GM23338 (cell line): ENCODE measurements at regions not wholly inside any gene's neighbourhood (a gene's known extent, or its start where the extent isn't known, plus 50 kb on each side); places are given as distances from the start of the nearest gene placed in this dataset.

ENCODE experiments used
- ATAC-seq: fragments of 200-7000 bp; cut with Tn5 transposase; 3 replicates; pipeline ENCODE4 v1.9.1; 2020
- DNase-seq: peaks from one replicate; pipeline ENCODE4 v3.0.0-alpha.2; 2015; ENCODE audit warnings: low spot score
- H2AFZ ChIP-seq: fragments of 200-600 bp; sonication (generic); 2 replicates; pipeline ENCODE4 v1.8.0; 2016; ENCODE audit warnings: antibody characterized with exemption, mild to moderate bottlenecking, moderate library complexity
- H3F3A ChIP-seq: fragments of 200-600 bp; sonication (generic); replicated peaks from 2 replicates; pipeline ENCODE4 v1.8.0; 2017; ENCODE audit warnings: antibody characterized with exemption, mixed run types, low read depth
- H3K27ac ChIP-seq: fragments of 200-600 bp; sonication (generic); 2 replicates; pipeline ENCODE4 v1.6.1; 2016; ENCODE audit warnings: low read depth
- H3K27me3 ChIP-seq: fragments of 200-600 bp; sonication (generic); 2 replicates; pipeline ENCODE4 v1.8.0; 2016; ENCODE audit warnings: mild to moderate bottlenecking, mixed run types, moderate library complexity; ENCODE audit not compliant: insufficient read depth
- H3K36me3 ChIP-seq: fragments of 200-600 bp; sonication (generic); 2 replicates; pipeline ENCODE4 v1.8.0; 2016; ENCODE audit warnings: mild to moderate bottlenecking; ENCODE audit not compliant: insufficient read depth
- H3K4me1 ChIP-seq: fragments of 200-600 bp; sonication (generic); 2 replicates; pipeline ENCODE4 v1.8.0; 2016; ENCODE audit warnings: mild to moderate bottlenecking, moderate library complexity; ENCODE audit not compliant: insufficient read depth
- H3K4me2 ChIP-seq: fragments of 200-600 bp; sonication (generic); 2 replicates; pipeline ENCODE4 v1.7.1; 2017; ENCODE audit warnings: mixed run types
- H3K4me3 ChIP-seq: fragments of 200-600 bp; sonication (generic); 2 replicates; pipeline ENCODE4 v1.6.1; 2016; ENCODE audit warnings: mixed run types
- H3K79me2 ChIP-seq: fragments of 200-600 bp; sonication (generic); replicated peaks from 2 replicates; pipeline ENCODE4 v1.8.0; 2017; ENCODE audit warnings: mild to moderate bottlenecking; ENCODE audit not compliant: insufficient read depth
- H3K9me2 ChIP-seq: fragments of 200-600 bp; sonication (generic); 2 replicates; pipeline ENCODE4 v1.8.0; 2017; ENCODE audit not compliant: insufficient read depth
- H4K20me1 ChIP-seq: fragments of 200-600 bp; sonication (generic); replicated peaks from 2 replicates; pipeline ENCODE4 v1.8.0; 2017; ENCODE audit warnings: mild to moderate bottlenecking; ENCODE audit not compliant: insufficient read depth
- H3K27ac Mint-ChIP-seq: 2 replicates; pipeline ENCODE4 v1.8.0; 2020; ENCODE audit warnings: inconsistent platforms, mild to moderate bottlenecking, moderate library complexity, mixed read lengths
- H3K27me3 Mint-ChIP-seq: 3 replicates; pipeline ENCODE4 v1.8.0; 2022; ENCODE audit warnings: low read depth, mild to moderate bottlenecking, moderate library complexity, mixed read lengths, inconsistent platforms; ENCODE audit not compliant: insufficient read depth, poor library complexity
- H3K36me3 Mint-ChIP-seq: 3 replicates; pipeline ENCODE4 v1.8.0; 2021; ENCODE audit warnings: low read depth, mild to moderate bottlenecking, inconsistent platforms, moderate library complexity, mixed read lengths
- H3K4me1 Mint-ChIP-seq: 3 replicates; pipeline ENCODE4 v1.8.0; 2020; ENCODE audit warnings: mild to moderate bottlenecking, inconsistent platforms, mixed read lengths
- H3K4me3 Mint-ChIP-seq: 3 replicates; pipeline ENCODE4 v1.8.0; 2021; ENCODE audit warnings: moderate library complexity, mild to moderate bottlenecking, inconsistent platforms, mixed read lengths
- H3K9me3 Mint-ChIP-seq: 3 replicates; pipeline ENCODE4 v1.8.0; 2020; ENCODE audit warnings: moderate library complexity, mild to moderate bottlenecking, inconsistent platforms, mixed read lengths
- CREB1 ChIP-seq: fragments of 250-450 bp; sonication (Bioruptor Pico); IDR thresholded peaks from 2 replicates; pipeline ENCODE4 v1.5.0; 2020; ENCODE audit warnings: low read depth, mild to moderate bottlenecking, moderate library complexity
- EZH2 ChIP-seq: fragments of 200-600 bp; sonication (generic); IDR thresholded peaks from one replicate; pipeline ENCODE4 v1.8.0; 2017; ENCODE audit warnings: antibody characterized with exemption, mild to moderate bottlenecking, low read depth; ENCODE audit not compliant: unreplicated experiment
- EZH2phosphoT487 ChIP-seq: fragments of 200-600 bp; sonication (generic); IDR thresholded peaks from one replicate; pipeline ENCODE4 v1.8.1; 2018; ENCODE audit warnings: antibody characterized with exemption; ENCODE audit not compliant: unreplicated experiment
- JUNB ChIP-seq: IDR thresholded peaks from one replicate; pipeline ENCODE4 v1.6.1; 2016; ENCODE audit warnings: antibody characterized with exemption; ENCODE audit not compliant: unreplicated experiment
- NANOG ChIP-seq: IDR thresholded peaks from 2 replicates; pipeline ENCODE4 v1.6.1; 2016; ENCODE audit warnings: antibody characterized with exemption, borderline replicate concordance
- POLR2AphosphoS5 ChIP-seq: IDR thresholded peaks from 2 replicates; pipeline ENCODE4 v1.6.1; 2016; ENCODE audit warnings: antibody characterized with exemption, low read depth
- STAT1 ChIP-seq: IDR thresholded peaks from one replicate; pipeline ENCODE4 v1.6.1; 2016; ENCODE audit warnings: antibody characterized with exemption; ENCODE audit not compliant: unreplicated experiment
- ZNF114 ChIP-seq: fragments of 250-450 bp; sonication (Bioruptor Pico); IDR thresholded peaks from 2 replicates; pipeline ENCODE4 v1.5.0; 2020; ENCODE audit warnings: mild to moderate bottlenecking, moderate library complexity
- ZNF331 ChIP-seq: fragments of 250-450 bp; sonication (Bioruptor Pico); IDR thresholded peaks from 2 replicates; pipeline ENCODE4 v1.5.0; 2020; ENCODE audit warnings: low read depth, mild to moderate bottlenecking, moderate library complexity
- TF ChIP-seq, protein P1 (sequence below), 2 experiments: fragments of 200-600 bp in 1 of 2; sonication (generic) in 1 of 2; conservative IDR thresholded peaks; 2 replicates each; pipeline versions ENCODE4 v1.5.1 to v1.6.1; 2016 to 2017; ENCODE audit warnings: antibody characterized with exemption in 2 of 2, low read depth in 2 of 2, mild to moderate bottlenecking in 2 of 2, moderate library complexity in 1 of 2
- TF ChIP-seq, protein P2 (sequence below): IDR thresholded peaks from 2 replicates; pipeline ENCODE4 v1.6.1; 2016; ENCODE audit warnings: antibody characterized with exemption
- TF ChIP-seq, protein P3 (sequence below): IDR thresholded peaks from one replicate; pipeline ENCODE4 v1.6.1; 2018; ENCODE audit warnings: antibody characterized with exemption; ENCODE audit not compliant: unreplicated experiment
- TF ChIP-seq, protein P4 (sequence below): fragments of 250-450 bp; sonication (Bioruptor Pico); IDR thresholded peaks from 2 replicates; pipeline ENCODE4 v1.5.0; 2020; ENCODE audit warnings: mild to moderate bottlenecking, moderate library complexity

DNA sequence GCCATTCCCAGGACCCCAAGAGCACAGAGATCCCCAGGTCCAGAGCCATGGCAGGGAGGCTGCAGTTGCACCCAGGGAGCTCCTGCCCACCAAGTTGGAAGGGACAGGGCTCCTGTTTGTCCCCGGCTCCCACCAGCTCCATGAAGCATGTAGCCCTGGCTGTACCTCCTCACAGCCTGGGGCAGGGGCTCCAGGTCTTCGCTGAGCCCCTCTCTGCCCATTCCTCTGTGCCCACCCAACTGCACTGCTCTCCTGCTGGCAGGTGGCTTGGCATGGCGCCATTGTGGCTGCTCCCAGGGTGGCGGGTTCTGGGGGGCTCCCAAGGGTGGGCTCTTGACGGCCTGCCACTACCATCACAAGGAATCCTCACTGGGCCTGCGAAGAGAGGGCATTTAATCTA lies 197.5 kb upstream of the DAB2 start:
- no peak overlapping the region for H3K27ac Mint-ChIP-seq
- no peaks in the 10 kb centered on the region for H3K4me1 ChIP-seq
- H3K36me3 ChIP-seq: no peaks in the 10 kb centered on the region
- H3K79me2 ChIP-seq: no peaks in the 10 kb centered on the region
- no peak overlapping the region for H3K27ac ChIP-seq
- peaks cover 2% of the 10 kb centered on the region; the same call in 2 of the 3 replicates for H3K9me3 Mint-ChIP-seq
- no peaks in the 10 kb centered on the region for H3K36me3 Mint-ChIP-seq
- no peak overlapping the region for H2AFZ ChIP-seq
- no peaks in the 10 kb centered on the region for H4K20me1 ChIP-seq
- TF ChIP-seq EZH2: no peak
- no peak for TF ChIP-seq CREB1 (CRISPR knock-in tag)
- no peak for TF ChIP-seq ZNF114 (CRISPR knock-in tag)
- no peak for TF ChIP-seq NANOG
- TF ChIP-seq, protein P1, sequence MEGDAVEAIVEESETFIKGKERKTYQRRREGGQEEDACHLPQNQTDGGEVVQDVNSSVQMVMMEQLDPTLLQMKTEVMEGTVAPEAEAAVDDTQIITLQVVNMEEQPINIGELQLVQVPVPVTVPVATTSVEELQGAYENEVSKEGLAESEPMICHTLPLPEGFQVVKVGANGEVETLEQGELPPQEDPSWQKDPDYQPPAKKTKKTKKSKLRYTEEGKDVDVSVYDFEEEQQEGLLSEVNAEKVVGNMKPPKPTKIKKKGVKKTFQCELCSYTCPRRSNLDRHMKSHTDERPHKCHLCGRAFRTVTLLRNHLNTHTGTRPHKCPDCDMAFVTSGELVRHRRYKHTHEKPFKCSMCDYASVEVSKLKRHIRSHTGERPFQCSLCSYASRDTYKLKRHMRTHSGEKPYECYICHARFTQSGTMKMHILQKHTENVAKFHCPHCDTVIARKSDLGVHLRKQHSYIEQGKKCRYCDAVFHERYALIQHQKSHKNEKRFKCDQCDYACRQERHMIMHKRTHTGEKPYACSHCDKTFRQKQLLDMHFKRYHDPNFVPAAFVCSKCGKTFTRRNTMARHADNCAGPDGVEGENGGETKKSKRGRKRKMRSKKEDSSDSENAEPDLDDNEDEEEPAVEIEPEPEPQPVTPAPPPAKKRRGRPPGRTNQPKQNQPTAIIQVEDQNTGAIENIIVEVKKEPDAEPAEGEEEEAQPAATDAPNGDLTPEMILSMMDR (conservative IDR thresholded peaks at IDR 0.05; ENCODE audit: low read depth in 2 of 2): no peak
- TF ChIP-seq POLR2AphosphoS5: no peak
- TF ChIP-seq, protein P2, sequence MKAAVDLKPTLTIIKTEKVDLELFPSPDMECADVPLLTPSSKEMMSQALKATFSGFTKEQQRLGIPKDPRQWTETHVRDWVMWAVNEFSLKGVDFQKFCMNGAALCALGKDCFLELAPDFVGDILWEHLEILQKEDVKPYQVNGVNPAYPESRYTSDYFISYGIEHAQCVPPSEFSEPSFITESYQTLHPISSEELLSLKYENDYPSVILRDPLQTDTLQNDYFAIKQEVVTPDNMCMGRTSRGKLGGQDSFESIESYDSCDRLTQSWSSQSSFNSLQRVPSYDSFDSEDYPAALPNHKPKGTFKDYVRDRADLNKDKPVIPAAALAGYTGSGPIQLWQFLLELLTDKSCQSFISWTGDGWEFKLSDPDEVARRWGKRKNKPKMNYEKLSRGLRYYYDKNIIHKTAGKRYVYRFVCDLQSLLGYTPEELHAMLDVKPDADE: no peak
- TF ChIP-seq, protein P3, sequence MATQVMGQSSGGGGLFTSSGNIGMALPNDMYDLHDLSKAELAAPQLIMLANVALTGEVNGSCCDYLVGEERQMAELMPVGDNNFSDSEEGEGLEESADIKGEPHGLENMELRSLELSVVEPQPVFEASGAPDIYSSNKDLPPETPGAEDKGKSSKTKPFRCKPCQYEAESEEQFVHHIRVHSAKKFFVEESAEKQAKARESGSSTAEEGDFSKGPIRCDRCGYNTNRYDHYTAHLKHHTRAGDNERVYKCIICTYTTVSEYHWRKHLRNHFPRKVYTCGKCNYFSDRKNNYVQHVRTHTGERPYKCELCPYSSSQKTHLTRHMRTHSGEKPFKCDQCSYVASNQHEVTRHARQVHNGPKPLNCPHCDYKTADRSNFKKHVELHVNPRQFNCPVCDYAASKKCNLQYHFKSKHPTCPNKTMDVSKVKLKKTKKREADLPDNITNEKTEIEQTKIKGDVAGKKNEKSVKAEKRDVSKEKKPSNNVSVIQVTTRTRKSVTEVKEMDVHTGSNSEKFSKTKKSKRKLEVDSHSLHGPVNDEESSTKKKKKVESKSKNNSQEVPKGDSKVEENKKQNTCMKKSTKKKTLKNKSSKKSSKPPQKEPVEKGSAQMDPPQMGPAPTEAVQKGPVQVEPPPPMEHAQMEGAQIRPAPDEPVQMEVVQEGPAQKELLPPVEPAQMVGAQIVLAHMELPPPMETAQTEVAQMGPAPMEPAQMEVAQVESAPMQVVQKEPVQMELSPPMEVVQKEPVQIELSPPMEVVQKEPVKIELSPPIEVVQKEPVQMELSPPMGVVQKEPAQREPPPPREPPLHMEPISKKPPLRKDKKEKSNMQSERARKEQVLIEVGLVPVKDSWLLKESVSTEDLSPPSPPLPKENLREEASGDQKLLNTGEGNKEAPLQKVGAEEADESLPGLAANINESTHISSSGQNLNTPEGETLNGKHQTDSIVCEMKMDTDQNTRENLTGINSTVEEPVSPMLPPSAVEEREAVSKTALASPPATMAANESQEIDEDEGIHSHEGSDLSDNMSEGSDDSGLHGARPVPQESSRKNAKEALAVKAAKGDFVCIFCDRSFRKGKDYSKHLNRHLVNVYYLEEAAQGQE: no peak
- TF ChIP-seq JUNB: no peak
- no peak for TF ChIP-seq STAT1
- no peak for TF ChIP-seq ZNF331 (CRISPR knock-in tag)
- TF ChIP-seq, protein P4, sequence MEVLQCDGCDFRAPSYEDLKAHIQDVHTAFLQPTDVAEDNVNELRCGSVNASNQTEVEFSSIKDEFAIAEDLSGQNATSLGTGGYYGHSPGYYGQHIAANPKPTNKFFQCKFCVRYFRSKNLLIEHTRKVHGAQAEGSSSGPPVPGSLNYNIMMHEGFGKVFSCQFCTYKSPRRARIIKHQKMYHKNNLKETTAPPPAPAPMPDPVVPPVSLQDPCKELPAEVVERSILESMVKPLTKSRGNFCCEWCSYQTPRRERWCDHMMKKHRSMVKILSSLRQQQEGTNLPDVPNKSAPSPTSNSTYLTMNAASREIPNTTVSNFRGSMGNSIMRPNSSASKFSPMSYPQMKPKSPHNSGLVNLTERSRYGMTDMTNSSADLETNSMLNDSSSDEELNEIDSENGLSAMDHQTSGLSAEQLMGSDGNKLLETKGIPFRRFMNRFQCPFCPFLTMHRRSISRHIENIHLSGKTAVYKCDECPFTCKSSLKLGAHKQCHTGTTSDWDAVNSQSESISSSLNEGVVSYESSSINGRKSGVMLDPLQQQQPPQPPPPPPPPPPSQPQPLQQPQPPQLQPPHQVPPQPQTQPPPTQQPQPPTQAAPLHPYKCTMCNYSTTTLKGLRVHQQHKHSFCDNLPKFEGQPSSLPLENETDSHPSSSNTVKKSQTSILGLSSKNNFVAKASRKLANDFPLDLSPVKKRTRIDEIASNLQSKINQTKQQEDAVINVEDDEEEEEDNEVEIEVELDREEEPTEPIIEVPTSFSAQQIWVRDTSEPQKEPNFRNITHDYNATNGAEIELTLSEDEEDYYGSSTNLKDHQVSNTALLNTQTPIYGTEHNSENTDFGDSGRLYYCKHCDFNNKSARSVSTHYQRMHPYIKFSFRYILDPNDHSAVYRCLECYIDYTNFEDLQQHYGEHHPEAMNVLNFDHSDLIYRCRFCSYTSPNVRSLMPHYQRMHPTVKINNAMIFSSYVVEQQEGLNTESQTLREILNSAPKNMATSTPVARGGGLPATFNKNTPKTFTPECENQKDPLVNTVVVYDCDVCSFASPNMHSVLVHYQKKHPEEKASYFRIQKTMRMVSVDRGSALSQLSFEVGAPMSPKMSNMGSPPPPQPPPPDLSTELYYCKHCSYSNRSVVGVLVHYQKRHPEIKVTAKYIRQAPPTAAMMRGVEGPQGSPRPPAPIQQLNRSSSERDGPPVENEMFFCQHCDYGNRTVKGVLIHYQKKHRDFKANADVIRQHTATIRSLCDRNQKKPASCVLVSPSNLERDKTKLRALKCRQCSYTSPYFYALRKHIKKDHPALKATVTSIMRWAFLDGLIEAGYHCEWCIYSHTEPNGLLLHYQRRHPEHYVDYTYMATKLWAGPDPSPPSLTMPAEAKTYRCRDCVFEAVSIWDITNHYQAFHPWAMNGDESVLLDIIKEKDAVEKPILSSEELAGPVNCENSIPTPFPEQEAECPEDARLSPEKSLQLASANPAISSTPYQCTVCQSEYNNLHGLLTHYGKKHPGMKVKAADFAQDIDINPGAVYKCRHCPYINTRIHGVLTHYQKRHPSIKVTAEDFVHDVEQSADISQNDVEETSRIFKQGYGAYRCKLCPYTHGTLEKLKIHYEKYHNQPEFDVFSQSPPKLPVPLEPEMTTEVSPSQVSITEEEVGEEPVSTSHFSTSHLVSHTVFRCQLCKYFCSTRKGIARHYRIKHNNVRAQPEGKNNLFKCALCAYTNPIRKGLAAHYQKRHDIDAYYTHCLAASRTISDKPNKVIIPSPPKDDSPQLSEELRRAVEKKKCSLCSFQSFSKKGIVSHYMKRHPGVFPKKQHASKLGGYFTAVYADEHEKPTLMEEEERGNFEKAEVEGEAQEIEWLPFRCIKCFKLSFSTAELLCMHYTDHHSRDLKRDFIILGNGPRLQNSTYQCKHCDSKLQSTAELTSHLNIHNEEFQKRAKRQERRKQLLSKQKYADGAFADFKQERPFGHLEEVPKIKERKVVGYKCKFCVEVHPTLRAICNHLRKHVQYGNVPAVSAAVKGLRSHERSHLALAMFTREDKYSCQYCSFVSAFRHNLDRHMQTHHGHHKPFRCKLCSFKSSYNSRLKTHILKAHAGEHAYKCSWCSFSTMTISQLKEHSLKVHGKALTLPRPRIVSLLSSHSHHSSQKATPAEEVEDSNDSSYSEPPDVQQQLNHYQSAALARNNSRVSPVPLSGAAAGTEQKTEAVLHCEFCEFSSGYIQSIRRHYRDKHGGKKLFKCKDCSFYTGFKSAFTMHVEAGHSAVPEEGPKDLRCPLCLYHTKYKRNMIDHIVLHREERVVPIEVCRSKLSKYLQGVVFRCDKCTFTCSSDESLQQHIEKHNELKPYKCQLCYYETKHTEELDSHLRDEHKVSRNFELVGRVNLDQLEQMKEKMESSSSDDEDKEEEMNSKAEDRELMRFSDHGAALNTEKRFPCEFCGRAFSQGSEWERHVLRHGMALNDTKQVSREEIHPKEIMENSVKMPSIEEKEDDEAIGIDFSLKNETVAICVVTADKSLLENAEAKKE (CRISPR knock-in tag): no peak
- TF ChIP-seq EZH2phosphoT487: no peak
- H3K4me2 ChIP-seq: no peak overlapping the region
- DNase-seq (no peak), ATAC-seq (no peak)
- peaks cover 3% of the 10 kb centered on the region for H3K27me3 Mint-ChIP-seq
- H3F3A ChIP-seq: no peaks in the 10 kb centered on the region
- H3K4me3 Mint-ChIP-seq: no peak overlapping the region
- no peaks in the 10 kb centered on the region; the same call in 1 of the 2 replicates for H3K9me2 ChIP-seq
- H3K27me3 ChIP-seq: no peaks in the 10 kb centered on the region
- no peaks in the 10 kb centered on the region; the same call in 2 of the 3 replicates for H3K4me1 Mint-ChIP-seq
- no peak overlapping the region for H3K4me3 ChIP-seq
